OCI-LY3 (cell line): ENCODE measurements at regions not wholly inside any gene's neighbourhood (a gene's known extent, or its start where the extent isn't known, plus 50 kb on each side); places are given as distances from the start of the nearest gene placed in this dataset.

ENCODE experiments used
- CTCF ChIP-seq: fragments of 200-600, 300-600 bp; sonication (generic); IDR thresholded peaks from 2 replicates; pipeline ENCODE4 v1.5.1; 2014; ENCODE audit warnings: antibody characterized with exemption, low read length, low read depth
- EZH2phosphoT487 ChIP-seq: fragments of 200-600 bp; shearing (Covaris generic); IDR thresholded peaks from 2 replicates; pipeline ENCODE4 v1.6.1; 2018; ENCODE audit warnings: antibody characterized with exemption, mixed run types, low read depth

GRCh38 chr10:3567291-3567963 lies 217.6 kb downstream of the KLF6 start:
- no peak for TF ChIP-seq CTCF
- TF ChIP-seq EZH2phosphoT487, result no peak
